IgD-negative memory B cell (primary cell): ENCODE measurements at regions not wholly inside any gene's neighbourhood (a gene's known extent, or its start where the extent isn't known, plus 50 kb on each side); places are given as distances from the start of the nearest gene placed in this dataset.
A peak's percentile ranks its signal among the peaks of the same experiment; 100 is the strongest.
"Not testable (repeated sequence)": the region's sequence is repeated elsewhere in the genome, so short reads cannot be mapped to it uniquely, and the experiment has no call there.

Experiments used
- H3K27ac Mint-ChIP-seq, 3 donors: one replicate each; pipeline ENCODE4 v1.8.0; 2020 to 2022; ENCODE audit warnings: mild to moderate bottlenecking in 3 of 3, mixed read lengths in 3 of 3, moderate library complexity in 1 of 3
- H3K27me3 Mint-ChIP-seq: one replicate; pipeline ENCODE4 v1.8.0; 2021; ENCODE audit warnings: mixed read lengths
- H3K36me3 Mint-ChIP-seq: one replicate; pipeline ENCODE4 v1.8.0; 2020; ENCODE audit warnings: mild to moderate bottlenecking, mixed read lengths
- H3K4me1 Mint-ChIP-seq, 3 donors: one replicate each; pipeline ENCODE4 v1.8.0; 2020 to 2022; ENCODE audit warnings: mixed read lengths in 3 of 3, mild to moderate bottlenecking in 1 of 3
- H3K4me3 Mint-ChIP-seq, 4 donors: one replicate each; pipeline ENCODE4 v1.8.0; 2020 to 2022; ENCODE audit warnings: mild to moderate bottlenecking in 4 of 4, mixed read lengths in 4 of 4, moderate library complexity in 3 of 4
- H3K9me3 Mint-ChIP-seq, 3 donors: one replicate each; pipeline ENCODE4 v1.8.0; 2020 to 2021; ENCODE audit warnings: mixed read lengths in 3 of 3, mild to moderate bottlenecking in 1 of 3

- peaks cover 28% of the 10 kb centered on the region for H3K27me3 Mint-ChIP-seq
- H3K4me3 Mint-ChIP-seq, H3K4me1 Mint-ChIP-seq, H3K9me3 Mint-ChIP-seq, H3K27ac Mint-ChIP-seq, H3K36me3 Mint-ChIP-seq: not testable (repeated sequence)
These were observed 637.4 kb downstream of the TMEM121 start for GRCh38 chr14:106163812-106164211.

GRCh38 chr14:106166232-106166631 lies 639.8 kb downstream of the TMEM121 start:
- H3K36me3 Mint-ChIP-seq, result peaks cover 2% of the 10 kb centered on the region
- H3K4me1 Mint-ChIP-seq, result no peaks in the 10 kb centered on the region
- H3K27ac Mint-ChIP-seq, result peak overlapping the region in 1 of 3 donors; percentile 69
- H3K9me3 Mint-ChIP-seq, result no peaks in the 10 kb centered on the region
- H3K27me3 Mint-ChIP-seq, result peaks cover 25% of the 10 kb centered on the region
- no peak overlapping the region for H3K4me3 Mint-ChIP-seq

GRCh38 chr14:106166650-106167204 lies 640.3 kb downstream of the TMEM121 start:
- Mint-ChIP-seq H3K36me3 (peaks cover 2% of the 10 kb centered on the region), H3K27ac (peak overlapping the region in 1 of 3 donors; percentile 50), H3K9me3 (no peaks in the 10 kb centered on the region), H3K4me3 (no peak overlapping the region), H3K27me3 (peaks cover 23% of the 10 kb centered on the region), H3K4me1 (no peaks in the 10 kb centered on the region)

- H3K36me3 Mint-ChIP-seq, H3K9me3 Mint-ChIP-seq, H3K4me3 Mint-ChIP-seq, H3K4me1 Mint-ChIP-seq: not testable (repeated sequence)
- Mint-ChIP-seq H3K27ac (peak overlapping the region in 2 of 3 donors; percentile 50 to 62), H3K27me3 (peaks cover 14% of the 10 kb centered on the region)
These were observed 643.8 kb downstream of the TMEM121 start for GRCh38 chr14:106170163-106170658.

GRCh38 chr14:106174206-106174605 lies 647.8 kb downstream of the TMEM121 start:
- Mint-ChIP-seq H3K9me3 (no peaks in the 10 kb centered on the region), H3K27ac (no peak overlapping the region), H3K4me1 (peaks cover 0 to 3% (median 0%) of the 10 kb centered on the region in 3 donors)

GRCh38 chr14:106177266-106178246 lies 651.2 kb downstream of the TMEM121 start:
- H3K4me1 Mint-ChIP-seq, H3K27me3 Mint-ChIP-seq, H3K36me3 Mint-ChIP-seq, H3K9me3 Mint-ChIP-seq, H3K4me3 Mint-ChIP-seq: not testable (repeated sequence)
- peak overlapping the region in 1 of 3 donors; percentile 67 for H3K27ac Mint-ChIP-seq

More at GRCh38 chr14:106174206-106174605, 647.8 kb downstream of the TMEM121 start:
- Mint-ChIP-seq H3K36me3 (no peaks in the 10 kb centered on the region), H3K4me3 (no peak overlapping the region), H3K27me3 (no peaks in the 10 kb centered on the region)

- no peak overlapping the region for H3K4me3 Mint-ChIP-seq
- no peak overlapping the region for H3K27ac Mint-ChIP-seq
- no peaks in the 10 kb centered on the region for H3K36me3 Mint-ChIP-seq
- peaks cover 6% of the 10 kb centered on the region for H3K27me3 Mint-ChIP-seq
- H3K4me1 Mint-ChIP-seq, result peaks cover 0 to 3% (median 0%) of the 10 kb centered on the region in 3 donors
- no peaks in the 10 kb centered on the region for H3K9me3 Mint-ChIP-seq
These were observed 653.4 kb downstream of the TMEM121 start for GRCh38 chr14:106179761-106180160.

- Mint-ChIP-seq H3K4me3 (peak overlapping the region in 1 of 4 donors; percentile 61), H3K27ac (peak overlapping the region in 1 of 3 donors; percentile 46)
- H3K36me3 Mint-ChIP-seq, H3K9me3 Mint-ChIP-seq, H3K27me3 Mint-ChIP-seq, H3K4me1 Mint-ChIP-seq: not testable (repeated sequence)
These were observed 658.4 kb downstream of the TMEM121 start for GRCh38 chr14:106184771-106185170.

GRCh38 chr14:106185174-106185836 lies 658.9 kb downstream of the TMEM121 start:
- not testable (repeated sequence) for H3K27me3 Mint-ChIP-seq, H3K4me1 Mint-ChIP-seq, H3K9me3 Mint-ChIP-seq, H3K27ac Mint-ChIP-seq, H3K36me3 Mint-ChIP-seq
- peak overlapping the region; percentile 30 to 78 (median 67) for H3K4me3 Mint-ChIP-seq

- H3K27me3 Mint-ChIP-seq, result peaks cover 5% of the 10 kb centered on the region
- H3K27ac Mint-ChIP-seq, result no peak overlapping the region
- peak overlapping the region in 3 of 4 donors; percentile 30 to 65 (median 39) for H3K4me3 Mint-ChIP-seq
- H3K9me3 Mint-ChIP-seq, result no peaks in the 10 kb centered on the region
- no peaks in the 10 kb centered on the region for H3K4me1 Mint-ChIP-seq
- no peaks in the 10 kb centered on the region for H3K36me3 Mint-ChIP-seq
These were observed 659.5 kb downstream of the TMEM121 start for GRCh38 chr14:106185837-106186233.

- no peak overlapping the region for H3K4me3 Mint-ChIP-seq
- no peak overlapping the region for H3K27ac Mint-ChIP-seq
- peaks cover 0 to 2% (median 0%) of the 10 kb centered on the region in 3 donors for H3K9me3 Mint-ChIP-seq
- H3K4me1 Mint-ChIP-seq, result no peaks in the 10 kb centered on the region
- H3K36me3 Mint-ChIP-seq, result no peaks in the 10 kb centered on the region
- H3K27me3 Mint-ChIP-seq, result peaks cover 5% of the 10 kb centered on the region
These were observed 660.8 kb downstream of the TMEM121 start for GRCh38 chr14:106187216-106187615.

- not testable (repeated sequence) for H3K36me3 Mint-ChIP-seq, H3K9me3 Mint-ChIP-seq, H3K4me1 Mint-ChIP-seq, H3K27ac Mint-ChIP-seq, H3K4me3 Mint-ChIP-seq
- H3K27me3 Mint-ChIP-seq, result peaks cover 12% of the 10 kb centered on the region
These were observed 666.3 kb downstream of the TMEM121 start for GRCh38 chr14:106192701-106193100.

- not testable (repeated sequence) for H3K4me3 Mint-ChIP-seq, H3K4me1 Mint-ChIP-seq, H3K27ac Mint-ChIP-seq
These were observed 670.1 kb downstream of the TMEM121 start for GRCh38 chr14:106196459-106196858.

GRCh38 chr14:106197264-106197663 lies 670.9 kb downstream of the TMEM121 start:
- peaks cover 16% of the 10 kb centered on the region for H3K27me3 Mint-ChIP-seq
- peak overlapping the region in 1 of 3 donors; percentile 64 for H3K27ac Mint-ChIP-seq
- not testable (repeated sequence) for H3K4me1 Mint-ChIP-seq, H3K36me3 Mint-ChIP-seq, H3K4me3 Mint-ChIP-seq, H3K9me3 Mint-ChIP-seq

More at GRCh38 chr14:106196459-106196858, 670.1 kb downstream of the TMEM121 start:
- H3K9me3 Mint-ChIP-seq, H3K36me3 Mint-ChIP-seq: not testable (repeated sequence)
- peaks cover 12% of the 10 kb centered on the region for H3K27me3 Mint-ChIP-seq

- Mint-ChIP-seq H3K27ac (peak overlapping the region in 1 of 3 donors; percentile 62), H3K4me1 (no peaks in the 10 kb centered on the region), H3K9me3 (no peaks in the 10 kb centered on the region), H3K4me3 (no peak overlapping the region), H3K27me3 (peaks cover 15% of the 10 kb centered on the region), H3K36me3 (no peaks in the 10 kb centered on the region)
These were observed 672.7 kb downstream of the TMEM121 start for GRCh38 chr14:106199097-106199496.
